Fibroblast of villous mesenchyme (primary cell): ENCODE measurements at regions not wholly inside any gene's neighbourhood (a gene's known extent, or its start where the extent isn't known, plus 50 kb on each side); places are given as distances from the start of the nearest gene placed in this dataset.

ENCODE experiments used
- DNase-seq: peaks from one replicate; pipeline ENCODE4 v3.0.0-alpha.2; 2010; ENCODE audit warnings: low read depth
- H3K4me3 ChIP-seq: 2 replicates; pipeline ENCODE4 v1.5.1; 2011; ENCODE audit warnings: low read depth, mild to moderate bottlenecking, low read length
- CTCF ChIP-seq: IDR thresholded peaks from 2 replicates; pipeline ENCODE4 v1.5.1; 2012; ENCODE audit warnings: low read depth, mild to moderate bottlenecking, low read length; ENCODE audit not compliant: insufficient read depth

GRCh38 chr14:71729596-71729995 is 202.6 kb upstream of the RGS6 start:
- no peak for DNase-seq
- no peak for TF ChIP-seq CTCF
- no peak overlapping the region for H3K4me3 ChIP-seq

- no peak for DNase-seq
- no peak overlapping the region for H3K4me3 ChIP-seq
- TF ChIP-seq CTCF: no peak
Observed at GRCh38 chr14:71730471-71730870, 201.8 kb upstream of the RGS6 start.

- no peak overlapping the region for H3K4me3 ChIP-seq
- no peak for TF ChIP-seq CTCF
- no peak for DNase-seq
Observed at GRCh38 chr14:71731096-71731495, 201.1 kb upstream of the RGS6 start.

- no peak overlapping the region for H3K4me3 ChIP-seq
- peak; percentile 14 for DNase-seq
- no peak for TF ChIP-seq CTCF
Observed at GRCh38 chr14:71733210-71733883, 198.9 kb upstream of the RGS6 start.

- DNase-seq: no peak
- no peak overlapping the region for H3K4me3 ChIP-seq
- no peak for TF ChIP-seq CTCF
Observed at GRCh38 chr14:71734076-71734475, 198.2 kb upstream of the RGS6 start.

GRCh38 chr14:71734885-71735284 is 197.3 kb upstream of the RGS6 start:
- no peak overlapping the region for H3K4me3 ChIP-seq
- no peak for TF ChIP-seq CTCF
- no peak for DNase-seq

- no peak for TF ChIP-seq CTCF
Observed at GRCh38 chr14:71737760-71738159, 194.5 kb upstream of the RGS6 start.

More at GRCh38 chr14:71737760-71738159, 194.5 kb upstream of the RGS6 start:
- no peak for DNase-seq
- no peak overlapping the region for H3K4me3 ChIP-seq
